Urinary bladder (tissue), 3 donors: ENCODE measurements at regions not wholly inside any gene's neighbourhood (a gene's known extent, or its start where the extent isn't known, plus 50 kb on each side); places are given as distances from the start of the nearest gene placed in this dataset.

Experiments
- DNase-seq: peaks from one replicate; pipeline ENCODE4 v3.0.0-alpha.2; 2015; ENCODE audit errors: extremely low spot score
- H3K27ac ChIP-seq: one replicate; pipeline ENCODE4 v1.5.1; 2013; ENCODE audit warnings: low read depth, mild to moderate bottlenecking, moderate library complexity
- H3K36me3 ChIP-seq: one replicate; pipeline ENCODE4 v1.6.1; 2013; ENCODE audit warnings: mild to moderate bottlenecking, moderate library complexity; ENCODE audit not compliant: insufficient read depth
- H3K4me1 ChIP-seq: one replicate; pipeline ENCODE4 v1.6.1; 2013; ENCODE audit warnings: mild to moderate bottlenecking, moderate library complexity; ENCODE audit not compliant: insufficient read depth
- H3K4me3 ChIP-seq: one replicate; pipeline ENCODE4 v1.5.1; 2013; ENCODE audit warnings: low read depth, low read length
- WGBS: extraction: QIAGEN DNeasy Blood & Tissue Kit; methylation state at CpG from one replicate; pipeline ENCODE4 v1.1.7; 2013; 5-methylcytosine and 5-hydroxymethylcytosine counted together
- donor health status: healthy with polysubstance abuse.
- donor health status: healthy.

GRCh38 chr10:10847387-10847786 lies 170.3 kb upstream of the CELF2 start:
- no peaks in the 10 kb centered on the region for H3K4me1 ChIP-seq
- no peak overlapping the region for H3K4me3 ChIP-seq
- no peaks in the 10 kb centered on the region for H3K36me3 ChIP-seq
- DNase-seq: no peak
- WGBS: 69% methylated on average over 5 of the region's 5 CpGs
- H3K27ac ChIP-seq: no peak overlapping the region

GRCh38 chr10:10848488-10849111 lies 169.1 kb upstream of the CELF2 start:
- 95% methylated on average over 13 of the region's 13 CpGs for WGBS
- Histone ChIP-seq H3K4me1 (no peaks in the 10 kb centered on the region), H3K36me3 (no peaks in the 10 kb centered on the region), H3K27ac (no peak overlapping the region), H3K4me3 (no peak overlapping the region)
- no peak for DNase-seq

GRCh38 chr10:10849306-10849705 lies 168.4 kb upstream of the CELF2 start:
- H3K27ac ChIP-seq: no peak overlapping the region
- no peaks in the 10 kb centered on the region for H3K4me1 ChIP-seq
- H3K4me3 ChIP-seq: no peak overlapping the region
- 94% methylated on average over 4 of the region's 4 CpGs for WGBS
- DNase-seq: no peak
- no peaks in the 10 kb centered on the region for H3K36me3 ChIP-seq

- Histone ChIP-seq H3K4me3 (no peak overlapping the region), H3K4me1 (no peaks in the 10 kb centered on the region), H3K36me3 (no peaks in the 10 kb centered on the region), H3K27ac (no peak overlapping the region)
- WGBS: 84% methylated on average over 3 of the region's 3 CpGs
- no peak for DNase-seq
Measured at GRCh38 chr10:10850214-10850613, 167.5 kb upstream of the CELF2 start.

GRCh38 chr10:10852464-10852863 lies 165.2 kb upstream of the CELF2 start:
- Histone ChIP-seq H3K4me3 (no peak overlapping the region), H3K27ac (no peak overlapping the region), H3K4me1 (no peaks in the 10 kb centered on the region), H3K36me3 (no peaks in the 10 kb centered on the region)
- no peak for DNase-seq
- WGBS: 90% methylated on average over 4 of the region's 4 CpGs

GRCh38 chr10:10853954-10854353 lies 163.7 kb upstream of the CELF2 start:
- no peak for DNase-seq
- H3K27ac ChIP-seq: no peak overlapping the region
- no peaks in the 10 kb centered on the region for H3K4me1 ChIP-seq
- no peak overlapping the region for H3K4me3 ChIP-seq
- no peaks in the 10 kb centered on the region for H3K36me3 ChIP-seq
- 94% methylated on average over 3 of the region's 3 CpGs for WGBS

GRCh38 chr10:10854725-10855124 lies 162.9 kb upstream of the CELF2 start:
- Histone ChIP-seq H3K36me3 (no peaks in the 10 kb centered on the region), H3K4me3 (no peak overlapping the region), H3K4me1 (no peaks in the 10 kb centered on the region), H3K27ac (no peak overlapping the region)
- DNase-seq: no peak
- WGBS: 87% methylated on average over 4 of the region's 4 CpGs

- Histone ChIP-seq H3K4me1 (no peaks in the 10 kb centered on the region), H3K36me3 (no peaks in the 10 kb centered on the region), H3K4me3 (no peak overlapping the region), H3K27ac (no peak overlapping the region)
- WGBS: 35% methylated on average over 1 of the region's 1 CpG
- no peak for DNase-seq
Measured at GRCh38 chr10:10855151-10855581, 162.5 kb upstream of the CELF2 start.

GRCh38 chr10:10860455-10860976 lies 157.2 kb upstream of the CELF2 start:
- Histone ChIP-seq H3K4me3 (no peak overlapping the region), H3K27ac (no peak overlapping the region), H3K4me1 (no peaks in the 10 kb centered on the region), H3K36me3 (no peaks in the 10 kb centered on the region)
- WGBS: 84% methylated on average over 2 of the region's 2 CpGs
- no peak for DNase-seq

GRCh38 chr10:10865303-10865702 lies 152.4 kb upstream of the CELF2 start:
- no peaks in the 10 kb centered on the region for H3K36me3 ChIP-seq
- no peak overlapping the region for H3K4me3 ChIP-seq
- DNase-seq: no peak
- H3K27ac ChIP-seq: no peak overlapping the region
- H3K4me1 ChIP-seq: no peaks in the 10 kb centered on the region
- WGBS: 44% methylated on average over 3 of the region's 3 CpGs

GRCh38 chr10:10865913-10866312 lies 151.8 kb upstream of the CELF2 start:
- no peaks in the 10 kb centered on the region for H3K36me3 ChIP-seq
- H3K4me3 ChIP-seq: no peak overlapping the region
- H3K4me1 ChIP-seq: no peaks in the 10 kb centered on the region
- 88% methylated on average over 6 of the region's 6 CpGs for WGBS
- DNase-seq: no peak
- no peak overlapping the region for H3K27ac ChIP-seq

GRCh38 chr10:10869592-10869991 lies 148.1 kb upstream of the CELF2 start:
- Histone ChIP-seq H3K27ac (no peak overlapping the region), H3K4me3 (no peak overlapping the region), H3K4me1 (no peaks in the 10 kb centered on the region), H3K36me3 (no peaks in the 10 kb centered on the region)
- no peak for DNase-seq
- 92% methylated on average over 4 of the region's 4 CpGs for WGBS

GRCh38 chr10:10870523-10871241 lies 147.0 kb upstream of the CELF2 start:
- DNase-seq: no peak
- WGBS: 78% methylated on average over 16 of the region's 16 CpGs
- no peak overlapping the region for H3K27ac ChIP-seq
- H3K4me1 ChIP-seq: no peaks in the 10 kb centered on the region
- H3K36me3 ChIP-seq: no peaks in the 10 kb centered on the region
- no peak overlapping the region for H3K4me3 ChIP-seq

- 85% methylated on average over 7 of the region's 7 CpGs for WGBS
- DNase-seq: no peak
- no peaks in the 10 kb centered on the region for H3K4me1 ChIP-seq
- H3K4me3 ChIP-seq: no peak overlapping the region
- no peak overlapping the region for H3K27ac ChIP-seq
- no peaks in the 10 kb centered on the region for H3K36me3 ChIP-seq
Measured at GRCh38 chr10:10871352-10871751, 146.3 kb upstream of the CELF2 start.
